H9 (cell line): ENCODE measurements at regions not wholly inside any gene's neighbourhood (a gene's known extent, or its start where the extent isn't known, plus 50 kb on each side); places are given as distances from the start of the nearest gene placed in this dataset.

Experiments used
- DNase-seq: peaks from one replicate; pipeline ENCODE4 v3.0.0-alpha.2; 2017
- H2AFZ ChIP-seq: one replicate; pipeline ENCODE4 v1.6.1; 2013; ENCODE audit warnings: mild to moderate bottlenecking, low read length, control low read depth, moderate library complexity
- H2AK5ac ChIP-seq: 2 replicates; pipeline ENCODE4 v1.6.1; 2013; ENCODE audit warnings: low read length, control low read depth, mixed read lengths; ENCODE audit not compliant: insufficient read length
- H2BK120ac ChIP-seq: one replicate; pipeline ENCODE4 v1.6.1; 2013; ENCODE audit warnings: low read depth, mild to moderate bottlenecking, low read length, control low read depth, inconsistent platforms; ENCODE audit not compliant: poor library complexity, severe bottlenecking
- H2BK12ac ChIP-seq: 2 replicates; pipeline ENCODE4 v1.6.1; 2013; ENCODE audit warnings: low read length, control low read depth, mixed read lengths, low read depth; ENCODE audit not compliant: insufficient read length
- H2BK15ac ChIP-seq: 2 replicates; pipeline ENCODE4 v1.6.1; 2013; ENCODE audit warnings: low read depth, low read length, control low read depth
- H2BK20ac ChIP-seq: one replicate; pipeline ENCODE4 v1.6.1; 2013; ENCODE audit warnings: low read depth, mild to moderate bottlenecking, low read length, control low read depth, inconsistent platforms; ENCODE audit not compliant: poor library complexity, severe bottlenecking
- H2BK5ac ChIP-seq: 2 replicates; pipeline ENCODE4 v1.6.1; 2013; ENCODE audit warnings: low read length, control low read depth, mixed read lengths; ENCODE audit not compliant: insufficient read length
- H3K14ac ChIP-seq: 2 replicates; pipeline ENCODE4 v1.6.1; 2013; ENCODE audit warnings: low read length, control low read depth; ENCODE audit not compliant: insufficient read depth
- H3K18ac ChIP-seq: 2 replicates; pipeline ENCODE4 v1.6.1; 2013; ENCODE audit warnings: low read depth, mild to moderate bottlenecking, mixed read lengths, low read length, control low read depth; ENCODE audit not compliant: insufficient read length
- H3K23ac ChIP-seq: 2 replicates; pipeline ENCODE4 v1.6.1; 2013; ENCODE audit warnings: low read length, control low read depth, mixed read lengths, low read depth; ENCODE audit not compliant: insufficient read length
- H3K23me2 ChIP-seq: 2 replicates; pipeline ENCODE4 v1.6.1; 2013; ENCODE audit warnings: low read depth, mild to moderate bottlenecking, mixed read lengths, low read length, control low read depth; ENCODE audit not compliant: insufficient read length, poor library complexity, severe bottlenecking
- H3K27ac ChIP-seq: 2 replicates; pipeline ENCODE4 v1.5.1; 2013; ENCODE audit warnings: low read length, control low read depth, mixed read lengths, low read depth; ENCODE audit not compliant: insufficient read length
- H3K27me3 ChIP-seq: 2 replicates; pipeline ENCODE4 v1.6.1; 2013; ENCODE audit warnings: low read length, control low read depth, inconsistent platforms; ENCODE audit not compliant: insufficient read depth
- H3K4ac ChIP-seq: 2 replicates; pipeline ENCODE4 v1.6.1; 2013; ENCODE audit warnings: low read depth, mild to moderate bottlenecking, control low read depth, inconsistent platforms, low read length, moderate library complexity
- H3K4me1 ChIP-seq: 2 replicates; pipeline ENCODE4 v1.6.1; 2013; ENCODE audit warnings: low read length, control low read depth, inconsistent platforms; ENCODE audit not compliant: insufficient read depth
- H3K4me2 ChIP-seq: 2 replicates; pipeline ENCODE4 v1.6.1; 2013; ENCODE audit warnings: low read length, control low read depth, mixed read lengths; ENCODE audit not compliant: insufficient read length, insufficient read depth
- H3K56ac ChIP-seq: 2 replicates; pipeline ENCODE4 v1.6.1; 2013; ENCODE audit warnings: low read depth, mild to moderate bottlenecking, mixed read lengths, low read length, control low read depth; ENCODE audit not compliant: insufficient read length
- H3K79me1 ChIP-seq: 2 replicates; pipeline ENCODE4 v1.6.1; 2013; ENCODE audit warnings: low read depth, mild to moderate bottlenecking, moderate library complexity, low read length, control low read depth, inconsistent platforms; ENCODE audit not compliant: insufficient read depth, poor library complexity, severe bottlenecking
- H3K79me2 ChIP-seq: 2 replicates; pipeline ENCODE4 v1.6.1; 2013; ENCODE audit warnings: low read length, control low read depth, inconsistent platforms; ENCODE audit not compliant: insufficient read depth
- H3K9ac ChIP-seq: 2 replicates; pipeline ENCODE4 v1.6.1; 2013; ENCODE audit warnings: low read length, control low read depth, mixed read lengths; ENCODE audit not compliant: insufficient read length; ENCODE audit errors: extremely low read depth
- H3K9me3 ChIP-seq: one replicate; pipeline ENCODE4 v1.6.1; 2013; ENCODE audit warnings: low read depth, low read length, inconsistent platforms; ENCODE audit not compliant: control insufficient read depth
- H3T11ph ChIP-seq: one replicate; pipeline ENCODE4 v1.6.1; 2013; ENCODE audit warnings: mild to moderate bottlenecking, low read length, control low read depth, inconsistent platforms
- H4K20me1 ChIP-seq: one replicate; pipeline ENCODE4 v1.6.1; 2013; ENCODE audit not compliant: control insufficient read depth, insufficient read length, insufficient read depth
- H4K5ac ChIP-seq: 2 replicates; pipeline ENCODE4 v1.6.1; 2013; ENCODE audit warnings: low read depth, mild to moderate bottlenecking, mixed read lengths, low read length, control low read depth; ENCODE audit not compliant: insufficient read length
- H4K8ac ChIP-seq: replicated peaks from 2 replicates; pipeline ENCODE4 v1.6.1; 2013; ENCODE audit warnings: low read length, control low read depth, mixed read lengths, low read depth; ENCODE audit not compliant: insufficient read length
- H4K91ac ChIP-seq: 2 replicates; pipeline ENCODE4 v1.6.1; 2013; ENCODE audit warnings: low read depth, mild to moderate bottlenecking, moderate library complexity, mixed read lengths, low read length, control low read depth; ENCODE audit not compliant: insufficient read length
- H3K27ac Mint-ChIP-seq, 3 experiments: 2 replicates in 2 of 3; 3 replicates in 1 of 3; pipeline ENCODE4 v1.8.0; 2020 to 2021; ENCODE audit warnings: mixed read lengths in 3 of 3, mild to moderate bottlenecking in 1 of 3, moderate library complexity in 1 of 3
- H3K27me3 Mint-ChIP-seq: 2 replicates; pipeline ENCODE4 v1.8.0; 2021; ENCODE audit warnings: low read depth, mild to moderate bottlenecking, moderate library complexity, mixed read lengths
- H3K36me3 Mint-ChIP-seq, 3 experiments: 2 replicates in 2 of 3; 3 replicates in 1 of 3; pipeline ENCODE4 v1.8.0; 2020 to 2021; ENCODE audit warnings: low read depth in 3 of 3, mixed read lengths in 3 of 3; ENCODE audit not compliant: insufficient read depth in 1 of 3
- H3K4me1 Mint-ChIP-seq, 2 experiments: 2 replicates each; pipeline ENCODE4 v1.8.0; 2020; ENCODE audit warnings: mixed read lengths in 2 of 2
- H3K4me3 Mint-ChIP-seq, 2 experiments: 2 replicates in 1 of 2; 3 replicates in 1 of 2; pipeline ENCODE4 v1.8.0; 2020 to 2021; ENCODE audit warnings: mild to moderate bottlenecking in 2 of 2, mixed read lengths in 2 of 2, moderate library complexity in 1 of 2
- H3K9me3 Mint-ChIP-seq, 2 experiments: 2 replicates in 1 of 2; 3 replicates in 1 of 2; pipeline ENCODE4 v1.8.0; 2020; ENCODE audit warnings: mild to moderate bottlenecking in 2 of 2, mixed read lengths in 2 of 2, moderate library complexity in 1 of 2
- CTCF ChIP-seq: fragments of 200-600 bp; sonication (generic); conservative IDR thresholded peaks from 3 replicates; pipeline ENCODE4 v1.8.0; 2021; ENCODE audit warnings: antibody characterized with exemption, mild to moderate bottlenecking

- H3K27ac ChIP-seq: no peak overlapping the region
- no peak overlapping the region for H2BK12ac ChIP-seq
- no peak overlapping the region for H3K4ac ChIP-seq
- H3T11ph ChIP-seq: no peak overlapping the region
- H2BK5ac ChIP-seq: no peak overlapping the region
- no peak overlapping the region for H2BK20ac ChIP-seq
- Mint-ChIP-seq H3K27me3 (peaks cover 2% of the 10 kb centered on the region; the same call in 1 of the 2 replicates), H3K4me3 (no peak overlapping the region), H3K9me3 (no peaks in the 10 kb centered on the region), H3K4me1 (no peaks in the 10 kb centered on the region), H3K27ac (no peak overlapping the region), H3K36me3 (no peaks in the 10 kb centered on the region)
- H3K79me2 ChIP-seq: no peaks in the 10 kb centered on the region
- TF ChIP-seq CTCF: no peak
- H2AK5ac ChIP-seq: no peak overlapping the region
- H3K18ac ChIP-seq: no peak overlapping the region
- no peak overlapping the region for H4K91ac ChIP-seq
- no peak overlapping the region for H2BK15ac ChIP-seq
- no peaks in the 10 kb centered on the region for H3K27me3 ChIP-seq
- no peaks in the 10 kb centered on the region for H4K20me1 ChIP-seq
- H3K9me3 ChIP-seq: no peaks in the 10 kb centered on the region
- H2AFZ ChIP-seq: no peak overlapping the region
- H3K14ac ChIP-seq: no peak overlapping the region
- no peak overlapping the region for H4K8ac ChIP-seq
- H3K4me2 ChIP-seq: no peak overlapping the region
- no peak for DNase-seq
- no peaks in the 10 kb centered on the region for H3K4me1 ChIP-seq
- no peak overlapping the region for H3K56ac ChIP-seq
- no peak overlapping the region for H4K5ac ChIP-seq
- no peaks in the 10 kb centered on the region for H3K79me1 ChIP-seq
- no peak overlapping the region for H3K23ac ChIP-seq
- no peak overlapping the region for H2BK120ac ChIP-seq
- H3K9ac ChIP-seq: no peak overlapping the region
- H3K23me2 ChIP-seq: no peaks in the 10 kb centered on the region
Observed at GRCh38 chr4:138826322-138826721, 189.3 kb upstream of the NOCT start.
